Activated T-cell treated with anti-CD3 and anti-CD28 coated beads for 48 hours (primary cell): ENCODE measurements at regions not wholly inside any gene's neighbourhood (a gene's known extent, or its start where the extent isn't known, plus 50 kb on each side); places are given as distances from the start of the nearest gene placed in this dataset.

Experiments used
- DNase-seq: peaks from one replicate; pipeline ENCODE4 v3.0.0-alpha.2; 2020; ENCODE audit warnings: low read depth

- DNase-seq, result no peak
Measured at GRCh38 chr17:51555153-51555552, 294.8 kb downstream of the UTP18 start.

GRCh38 chr17:51559778-51560177, 299.4 kb downstream of the UTP18 start:
- no peak for DNase-seq

DNA sequence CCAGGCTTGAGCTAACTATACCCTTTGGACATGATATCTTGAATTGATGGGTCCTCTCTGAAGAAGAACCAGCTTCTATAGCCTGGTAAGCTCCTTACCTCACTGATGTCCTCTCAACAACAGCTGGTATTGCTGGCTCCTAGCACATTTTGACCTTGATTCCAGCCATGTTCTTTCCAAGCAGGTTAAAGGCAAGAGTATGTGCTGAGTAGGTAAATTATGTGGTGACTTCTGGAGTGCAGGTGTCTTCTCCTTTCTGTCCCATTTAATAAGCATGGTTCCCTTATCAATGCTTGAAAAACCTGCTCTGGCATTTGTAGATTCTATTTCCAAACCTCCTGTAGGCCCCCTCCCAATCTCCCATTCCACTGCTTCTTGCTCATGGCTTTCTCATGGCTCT, 300.1 kb downstream of the UTP18 start:
- no peak for DNase-seq

GRCh38 chr17:51563961-51564360, 303.6 kb downstream of the UTP18 start:
- no peak for DNase-seq

- DNase-seq, result no peak
Measured at GRCh38 chr17:51572115-51572514, 311.8 kb downstream of the UTP18 start.
